H1 (cell line): ENCODE measurements at regions not wholly inside any gene's neighbourhood (a gene's known extent, or its start where the extent isn't known, plus 50 kb on each side); places are given as distances from the start of the nearest gene placed in this dataset.

Experiments
- CREB1 ChIP-seq: IDR thresholded peaks from 2 replicates; pipeline ENCODE4 v1.6.1; 2012; ENCODE audit warnings: inconsistent platforms
- JUN ChIP-seq: IDR thresholded peaks from 2 replicates; pipeline ENCODE4 v1.6.1; 2011; ENCODE audit warnings: low read depth, mild to moderate bottlenecking, improper control_type of control experiment, low read length
- POLR2A ChIP-seq, 2 experiments: IDR thresholded peaks; 1 replicate in 1 of 2; 2 replicates in 1 of 2; pipeline ENCODE4 v1.6.1; 2011; ENCODE audit warnings: low read depth in 2 of 2, low read length in 2 of 2, mild to moderate bottlenecking in 2 of 2; ENCODE audit errors: control extremely low read depth in 1 of 2
- TF ChIP-seq, protein P1 (sequence below): IDR thresholded peaks from 2 replicates; pipeline ENCODE4 v1.6.1; 2011; ENCODE audit warnings: low read length, improper control_type of control experiment
- TF ChIP-seq, protein P2 (sequence below): IDR thresholded peaks from 2 replicates; pipeline ENCODE4 v1.6.1; 2012; ENCODE audit warnings: low read length, inconsistent platforms
- TF ChIP-seq, protein P3 (sequence below), 3 experiments: IDR thresholded peaks; 1 replicate in 2 of 3; 2 replicates in 1 of 3; pipeline versions ENCODE4 v1.5.1 to v1.6.1; 2011; ENCODE audit warnings: low read length in 3 of 3, mild to moderate bottlenecking in 3 of 3, inconsistent platforms in 2 of 3, low read depth in 1 of 3, moderate library complexity in 1 of 3; ENCODE audit not compliant: insufficient read depth in 1 of 3; ENCODE audit errors: control extremely low read depth in 1 of 3

DNA sequence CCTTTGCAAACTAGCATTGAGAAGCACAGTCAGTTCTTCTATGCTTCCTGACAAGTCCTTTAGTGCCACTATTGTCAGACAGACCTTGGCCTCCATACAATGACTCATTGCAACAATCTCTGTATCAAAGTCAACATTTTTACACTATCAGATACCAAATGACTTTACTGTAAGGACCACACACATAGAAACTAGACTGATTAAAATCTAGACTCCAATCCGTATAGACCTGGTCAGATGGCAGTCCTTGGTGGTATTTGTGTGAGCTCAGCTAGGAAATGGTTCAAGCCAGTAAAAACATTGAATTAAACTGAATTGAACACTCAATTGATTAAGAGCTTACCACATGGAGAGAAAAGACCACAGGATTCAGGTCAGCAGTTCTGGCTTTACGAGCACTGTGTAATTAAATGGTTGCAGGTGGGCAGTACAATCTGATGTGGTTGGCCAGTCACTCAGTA, 549.8 kb upstream of the LCORL start:
- TF ChIP-seq POLR2A (IDR thresholded peaks at IDR 0.05; ENCODE audit: control extremely low read depth in 1 of 2, low read depth in 2 of 2, low read length in 2 of 2) (no peak), JUN (no peak), CREB1 (no peak)
- TF ChIP-seq, protein P1, sequence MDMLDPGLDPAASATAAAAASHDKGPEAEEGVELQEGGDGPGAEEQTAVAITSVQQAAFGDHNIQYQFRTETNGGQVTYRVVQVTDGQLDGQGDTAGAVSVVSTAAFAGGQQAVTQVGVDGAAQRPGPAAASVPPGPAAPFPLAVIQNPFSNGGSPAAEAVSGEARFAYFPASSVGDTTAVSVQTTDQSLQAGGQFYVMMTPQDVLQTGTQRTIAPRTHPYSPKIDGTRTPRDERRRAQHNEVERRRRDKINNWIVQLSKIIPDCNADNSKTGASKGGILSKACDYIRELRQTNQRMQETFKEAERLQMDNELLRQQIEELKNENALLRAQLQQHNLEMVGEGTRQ: no peak
- TF ChIP-seq, protein P2, sequence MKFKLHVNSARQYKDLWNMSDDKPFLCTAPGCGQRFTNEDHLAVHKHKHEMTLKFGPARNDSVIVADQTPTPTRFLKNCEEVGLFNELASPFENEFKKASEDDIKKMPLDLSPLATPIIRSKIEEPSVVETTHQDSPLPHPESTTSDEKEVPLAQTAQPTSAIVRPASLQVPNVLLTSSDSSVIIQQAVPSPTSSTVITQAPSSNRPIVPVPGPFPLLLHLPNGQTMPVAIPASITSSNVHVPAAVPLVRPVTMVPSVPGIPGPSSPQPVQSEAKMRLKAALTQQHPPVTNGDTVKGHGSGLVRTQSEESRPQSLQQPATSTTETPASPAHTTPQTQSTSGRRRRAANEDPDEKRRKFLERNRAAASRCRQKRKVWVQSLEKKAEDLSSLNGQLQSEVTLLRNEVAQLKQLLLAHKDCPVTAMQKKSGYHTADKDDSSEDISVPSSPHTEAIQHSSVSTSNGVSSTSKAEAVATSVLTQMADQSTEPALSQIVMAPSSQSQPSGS: no peak
- TF ChIP-seq, protein P3, sequence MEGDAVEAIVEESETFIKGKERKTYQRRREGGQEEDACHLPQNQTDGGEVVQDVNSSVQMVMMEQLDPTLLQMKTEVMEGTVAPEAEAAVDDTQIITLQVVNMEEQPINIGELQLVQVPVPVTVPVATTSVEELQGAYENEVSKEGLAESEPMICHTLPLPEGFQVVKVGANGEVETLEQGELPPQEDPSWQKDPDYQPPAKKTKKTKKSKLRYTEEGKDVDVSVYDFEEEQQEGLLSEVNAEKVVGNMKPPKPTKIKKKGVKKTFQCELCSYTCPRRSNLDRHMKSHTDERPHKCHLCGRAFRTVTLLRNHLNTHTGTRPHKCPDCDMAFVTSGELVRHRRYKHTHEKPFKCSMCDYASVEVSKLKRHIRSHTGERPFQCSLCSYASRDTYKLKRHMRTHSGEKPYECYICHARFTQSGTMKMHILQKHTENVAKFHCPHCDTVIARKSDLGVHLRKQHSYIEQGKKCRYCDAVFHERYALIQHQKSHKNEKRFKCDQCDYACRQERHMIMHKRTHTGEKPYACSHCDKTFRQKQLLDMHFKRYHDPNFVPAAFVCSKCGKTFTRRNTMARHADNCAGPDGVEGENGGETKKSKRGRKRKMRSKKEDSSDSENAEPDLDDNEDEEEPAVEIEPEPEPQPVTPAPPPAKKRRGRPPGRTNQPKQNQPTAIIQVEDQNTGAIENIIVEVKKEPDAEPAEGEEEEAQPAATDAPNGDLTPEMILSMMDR (IDR thresholded peaks at IDR 0.05; ENCODE audit: control extremely low read depth in 1 of 3, insufficient read depth in 1 of 3, low read depth in 1 of 3, low read length in 3 of 3): no peak
